ENCODE measurements at regions not wholly inside any gene's neighbourhood (a gene's known extent, or its start where the extent isn't known, plus 50 kb on each side); places are given as distances from the start of the nearest gene placed in this dataset.

GRCh38 chr2:13942111-13942510 is 690.4 kb upstream of the LRATD1 start:
- intact Hi-C loops (cut with micrococcal nuclease) (no loop called here), dilution Hi-C loops (cut with MboI; ENCODE audit: extremely low pct_ligation_motif_present, low sequenced_read_pairs) (no loop called here)
- no peaks in the 10 kb centered on the region for H3K79me2 ChIP-seq (ENCODE audit: control insufficient read depth, insufficient read depth, low read length)
- H4K20me1 ChIP-seq (replicated peaks; ENCODE audit: control insufficient read depth, extremely low read depth, insufficient read depth, low read length), result no peaks in the 10 kb centered on the region
- peaks cover 2% of the 10 kb centered on the region for H3K9me3 ChIP-seq (replicated peaks; ENCODE audit: control insufficient read depth, insufficient read depth, low read length)
- FAIRE-seq (no peak), DNase-seq (ENCODE audit: low read depth, low spot score) (no peak)
- H3K27me3 ChIP-seq (ENCODE audit: control insufficient read depth in 2 of 2, insufficient read depth in 2 of 2, low read length in 2 of 2), result no peaks in the 10 kb centered on the region
- ChIA-PET CTCF (no interaction called here), POLR2A (no interaction called here)
- H3K9ac ChIP-seq (replicated peaks; ENCODE audit: extremely low read depth, insufficient read depth, low read length), result no peak overlapping the region
- no peak overlapping the region for H2AFZ ChIP-seq (ENCODE audit: low read depth, low read length)
- H3K36me3 ChIP-seq (ENCODE audit: control insufficient read depth in 2 of 2, extremely low read depth in 1 of 2, insufficient read depth in 2 of 2, low read length in 2 of 2), result no peaks in the 10 kb centered on the region
- no peaks in the 10 kb centered on the region for H3K9me1 ChIP-seq (replicated peaks; ENCODE audit: control insufficient read depth, extremely low read depth, insufficient read depth, low read length)
- no peak overlapping the region for H3K4me2 ChIP-seq (ENCODE audit: insufficient read depth, low read length)
- H3K4me1 ChIP-seq (ENCODE audit: control insufficient read depth, extremely low read depth, insufficient read depth, low read length), result no peaks in the 10 kb centered on the region
- no peak overlapping the region for H3K4me3 ChIP-seq (replicated peaks in 1 of 3; ENCODE audit: insufficient read depth in 1 of 3, low read depth in 1 of 3, low read length in 3 of 3)
- TF ChIP-seq JUN (IDR thresholded peaks at IDR 0.05; ENCODE audit: borderline replicate concordance, insufficient read depth, insufficient read length, low read depth) (no peak), EZH2 (IDR thresholded peaks at IDR 0.05; ENCODE audit: borderline replicate concordance, low read depth, low read length, severe bottlenecking) (no peak), MYC (IDR thresholded peaks at IDR 0.05; ENCODE audit: low read depth, low read length) (no peak), POLR2A (IDR thresholded peaks at IDR 0.05; ENCODE audit: low read depth, low read length) (no peak), GATA2 (IDR thresholded peaks at IDR 0.05; ENCODE audit: insufficient read depth, insufficient read length, low read depth, low read length) (no peak), FOS (IDR thresholded peaks at IDR 0.05; ENCODE audit: borderline replicate concordance, insufficient read depth, low read length) (no peak), MAX (IDR thresholded peaks at IDR 0.05; ENCODE audit: insufficient read depth, insufficient read length) (no peak), POLR2AphosphoS5 (IDR thresholded peaks at IDR 0.05; ENCODE audit: insufficient read depth, low read depth, low read length) (no peak), CTCF (IDR thresholded peaks at IDR 0.05; ENCODE audit: extremely low read depth in 1 of 2, insufficient read depth in 1 of 2, low read depth in 1 of 2, low read length in 2 of 2) (no peak)
- no TSS peak for BruUV-seq (replicated peaks)
- H3K27ac ChIP-seq (ENCODE audit: insufficient read depth, low read depth, low read length), result no peak overlapping the region

Data from endothelial cell of umbilical vein (primary cell).